GM12878 (cell line): ENCODE measurements at regions not wholly inside any gene's neighbourhood (a gene's known extent, or its start where the extent isn't known, plus 50 kb on each side); places are given as distances from the start of the nearest gene placed in this dataset. TPM values are rescaled to one million over a fixed set of nuclear protein-coding genes. Genes with fewer than 3 reads are reported as not detected.
"Not testable (repeated sequence)": the region's sequence is repeated elsewhere in the genome, so short reads cannot be mapped to it uniquely, and the experiment has no call there.

ENCODE experiments used
- ATAC-seq: fragments of 200-7000 bp; cut with Tn5 transposase; 3 replicates; pipeline ENCODE4 v1.9.1; 2020; ENCODE audit warnings: mild to moderate bottlenecking, moderate library complexity
- BruUV-seq: library from RNA; stranded (reverse); fragments of 400-500 nt; replicated peaks from 2 replicates; lab custom pipeline; 2021; lab: Mats Ljungman, UMichigan
- CTCF ChIA-PET: fragments of 300-600 bp; sonication (Branson Sonifier 250); formaldehyde crosslinking; extraction: SDS; loops from one replicate; lab custom pipeline; 2021; ENCODE audit warnings: inconsistent platforms; lab: Yijun Ruan, JAX
- POLR2A ChIA-PET: fragments of 350-600 bp; formaldehyde crosslinking; extraction: SDS; loops from one replicate; lab custom pipeline; 2021; ENCODE audit warnings: inconsistent platforms; lab: Charles Lee
- RAD21 ChIA-PET: fragments of 300-600 bp; sonication (Branson Sonifier 250); formaldehyde crosslinking; loops from one replicate; lab custom pipeline; 2023; ENCODE audit warnings: antibody characterized with exemption; ENCODE audit not compliant: unreplicated experiment; lab: Charles Lee
- SMC1A ChIA-PET: fragments of 300-600 bp; sonication (Branson Sonifier 250); formaldehyde crosslinking; loops from one replicate; lab custom pipeline; 2023; ENCODE audit not compliant: unreplicated experiment, uncharacterized antibody; lab: Charles Lee
- DNase-seq: peaks from one replicate; pipeline ENCODE4 v3.0.0-alpha.2; 2011; ENCODE audit warnings: low read depth, low spot score
- FAIRE-seq: peaks from 3 replicates; lab custom pipeline; 2011; peaks lifted over from hg19 to GRCh38; lab: Jason Lieb, UNC
- H2AFZ ChIP-seq: 2 replicates; pipeline ENCODE4 v1.6.0; 2011; ENCODE audit warnings: low read depth, low read length, control low read depth; ENCODE audit not compliant: control insufficient read depth
- H3K27ac ChIP-seq: 2 replicates; pipeline ENCODE4 v1.5.1; 2011; ENCODE audit warnings: control low read depth; ENCODE audit not compliant: control insufficient read depth, insufficient read depth
- H3K27me3 ChIP-seq, 2 experiments: replicated peaks in 1 of 2; 2 replicates each; pipeline versions ENCODE4 v1.6.0 to v1.6.1; 2011; ENCODE audit warnings: low read length in 1 of 2; ENCODE audit not compliant: control insufficient read depth in 2 of 2, insufficient read depth in 2 of 2
- H3K36me3 ChIP-seq, 2 experiments: 2 replicates each; pipeline ENCODE4 v1.5.1; 2011; ENCODE audit warnings: low read length in 1 of 2; ENCODE audit not compliant: control insufficient read depth in 2 of 2, insufficient read depth in 2 of 2
- H3K4me1 ChIP-seq: 2 replicates; pipeline ENCODE4 v1.6.1; 2011; ENCODE audit warnings: mild to moderate bottlenecking, low read length, moderate library complexity, mixed read lengths; ENCODE audit not compliant: control insufficient read depth, insufficient read depth
- H3K4me2 ChIP-seq: 2 replicates; pipeline ENCODE4 v1.6.0; 2011; ENCODE audit warnings: control low read depth; ENCODE audit not compliant: control insufficient read depth, insufficient read depth
- H3K4me3 ChIP-seq: fragments of 200-600 bp; sonication (generic); 2 replicates; pipeline ENCODE4 v1.5.1; 2016
- H3K79me2 ChIP-seq: 2 replicates; pipeline ENCODE4 v1.6.0; 2011; ENCODE audit warnings: low read length; ENCODE audit not compliant: control insufficient read depth, insufficient read depth
- H3K9ac ChIP-seq: 2 replicates; pipeline ENCODE4 v1.8.0; 2011; ENCODE audit warnings: low read length, control low read depth, mixed read lengths; ENCODE audit not compliant: control insufficient read depth, insufficient read depth
- H3K9me3 ChIP-seq: replicated peaks from 3 replicates; pipeline ENCODE4 v1.5.1; 2011; ENCODE audit warnings: mild to moderate bottlenecking, low read length; ENCODE audit not compliant: control insufficient read depth, insufficient read depth
- H4K20me1 ChIP-seq: 2 replicates; pipeline ENCODE4 v1.6.0; 2011; ENCODE audit not compliant: control insufficient read depth, insufficient read depth
- WGBS: methylation state at CpG from one replicate; pipeline ENCODE4 v1.1.6; 2016; ENCODE audit warnings: low lambda C conversion rate; ENCODE audit not compliant: insufficient replicate concordance, insufficient coverage; ENCODE audit errors: missing lambda C conversion rate; 5-methylcytosine and 5-hydroxymethylcytosine counted together
- in situ Hi-C: fragments of 300-500 bp; cut with MboI; formaldehyde crosslinking; loops from 9 replicates; pipeline ENCODE4 v1.14.3; 2018; ENCODE audit warnings: mixed read lengths
- intact Hi-C: fragments of 100-400 bp; cut with micrococcal nuclease; formaldehyde crosslinking; loops from one replicate; pipeline ENCODE4 v1.14.2; 2022; ENCODE audit not compliant: unreplicated experiment
- small RNA-seq: library from RNA; depleted of rRNA; stranded (forward); fragments of <200 nt; gene quantifications from one replicate; pipeline ENCODE3, GENCODE V24; 2014

- SMC1A ChIA-PET, FAIRE-seq, H3K27ac ChIP-seq, CTCF ChIA-PET, DNase-seq, H3K36me3 ChIP-seq, RAD21 ChIA-PET, H3K4me2 ChIP-seq, H3K79me2 ChIP-seq, intact Hi-C loops, in situ Hi-C loops, H3K9ac ChIP-seq, POLR2A ChIA-PET, H4K20me1 ChIP-seq, H3K4me1 ChIP-seq, H3K4me3 ChIP-seq, BruUV-seq, ATAC-seq, H2AFZ ChIP-seq, H3K27me3 ChIP-seq, H3K9me3 ChIP-seq: not testable (repeated sequence)
- WGBS: no CpG with 5 or more reads among the region's 2 CpGs
These were observed 430.1 kb upstream of the ZNG1F start for GRCh38 chr9:41619254-41619653.

GRCh38 chr9:41606961-41607547, 417.9 kb upstream of the ZNG1F start:
- ATAC-seq, SMC1A ChIA-PET, POLR2A ChIA-PET, H3K79me2 ChIP-seq, BruUV-seq, intact Hi-C loops, H3K4me2 ChIP-seq, H3K9me3 ChIP-seq, CTCF ChIA-PET, H4K20me1 ChIP-seq, H3K27ac ChIP-seq, H3K27me3 ChIP-seq, H3K4me1 ChIP-seq, H3K36me3 ChIP-seq, DNase-seq, H2AFZ ChIP-seq, H3K4me3 ChIP-seq, RAD21 ChIA-PET, FAIRE-seq, H3K9ac ChIP-seq, in situ Hi-C loops: not testable (repeated sequence)
- WGBS: no CpG with 5 or more reads among the region's 4 CpGs

GRCh38 chr9:41565572-41565971, 376.5 kb upstream of the ZNG1F start:
- BruUV-seq, CTCF ChIA-PET: not testable (repeated sequence)

More at GRCh38 chr9:41565572-41565971, 376.5 kb upstream of the ZNG1F start:
- FAIRE-seq, H3K9ac ChIP-seq, SMC1A ChIA-PET, H3K4me1 ChIP-seq, RAD21 ChIA-PET, ATAC-seq, H2AFZ ChIP-seq, H3K27ac ChIP-seq, in situ Hi-C loops, H3K79me2 ChIP-seq, intact Hi-C loops, DNase-seq, H3K4me2 ChIP-seq, H3K9me3 ChIP-seq, H3K4me3 ChIP-seq, H3K36me3 ChIP-seq, H4K20me1 ChIP-seq, H3K27me3 ChIP-seq, POLR2A ChIA-PET: not testable (repeated sequence)
- WGBS: 0% methylated on average over 1 of the region's 1 CpG

Small RNAs in the stretch of these regions (small RNA-seq; reads per million reads assigned to genes)
- not detected for gene AL591926.1
- not detected for gene AL591926.4
- not detected for gene AL591926.5
- not detected for gene AL591926.6
- not detected for gene AL591926.8
- not detected for gene AL591926.9
- gene RF00019: not detected
- not detected for gene RF00156
- gene RN7SL565P: not detected
